Lower leg skin (tissue), 3 donors: ENCODE measurements at regions not wholly inside any gene's neighbourhood (a gene's known extent, or its start where the extent isn't known, plus 50 kb on each side); places are given as distances from the start of the nearest gene placed in this dataset.

ENCODE experiments used
- CTCF ChIP-seq, 3 donors: fragments of 450-650 bp; IDR thresholded peaks; one replicate each; pipeline ENCODE4 v1.5.1; 2016; ENCODE audit warnings: antibody characterized with exemption in 3 of 3, mild to moderate bottlenecking in 3 of 3, moderate library complexity in 2 of 3
- POLR2A ChIP-seq, 2 donors: fragments of 450-650 bp; IDR thresholded peaks; one replicate each; pipeline ENCODE4 v1.6.1; 2016 to 2017; ENCODE audit warnings: antibody characterized with exemption in 2 of 2, mild to moderate bottlenecking in 1 of 2, moderate library complexity in 1 of 2

GRCh38 chr12:17411662-17412061 is 678.3 kb downstream of the RERGL start:
- no peak for TF ChIP-seq CTCF (IDR thresholded peaks at IDR 0.05)
- TF ChIP-seq POLR2A (IDR thresholded peaks at IDR 0.05) = no peak
